Left ventricle myocardium superior (tissue), 1 donor: ENCODE measurements at regions not wholly inside any gene's neighbourhood (a gene's known extent, or its start where the extent isn't known, plus 50 kb on each side); places are given as distances from the start of the nearest gene placed in this dataset.

Experiments
- ATAC-seq: fragments of 200-7000 bp; cut with Tn5 transposase; one replicate; pipeline ENCODE4 v1.9.1; 2020; ENCODE audit warnings: mild to moderate bottlenecking, moderate library complexity
- DNase-seq: peaks from one replicate; pipeline ENCODE4 v3.0.0-alpha.2; 2020
- intact Hi-C: fragments of 100-400 bp; cut with micrococcal nuclease; formaldehyde crosslinking; loops from one replicate; pipeline ENCODE4 v1.11.0; 2022
- donor health status: DM: no; HTN: yes; CAD: no; lungs with severe emphysema.

GRCh38 chr3:160159341-160159740 is 65.9 kb upstream of the C3orf80 start:
- ATAC-seq (no peak), DNase-seq (no peak)
- intact Hi-C loops = no loop called here

GRCh38 chr3:160159806-160160205 is 65.4 kb upstream of the C3orf80 start:
- no peak for DNase-seq
- no peak for ATAC-seq
- intact Hi-C loops = loop anchor here (5.0 kb wide), 1 partner anchor 182 kb away; no protein-coding TSS in a partner anchor

GRCh38 chr3:160161921-160162320 is 63.3 kb upstream of the C3orf80 start:
- DNase-seq (no peak), ATAC-seq (no peak)
- intact Hi-C loops = loop anchor here (5.0 kb wide), 1 partner anchor 180 kb away; no protein-coding TSS in a partner anchor

GRCh38 chr3:160162440-160162839 is 62.8 kb upstream of the C3orf80 start:
- intact Hi-C loops = loop anchor here (5.0 kb wide), 1 partner anchor 180 kb away; no protein-coding TSS in a partner anchor
- no peak for ATAC-seq
- no peak for DNase-seq

- intact Hi-C loops = loop anchor here (5.0 kb wide), 1 partner anchor 179 kb away; no protein-coding TSS in a partner anchor
- ATAC-seq = no peak
Observed at GRCh38 chr3:160163229-160163878, 61.9 kb upstream of the C3orf80 start.

GRCh38 chr3:160168246-160168645 is 57.0 kb upstream of the C3orf80 start:
- intact Hi-C loops = no loop called here
- ATAC-seq = no peak
- no peak for DNase-seq

More at GRCh38 chr3:160163229-160163878, 61.9 kb upstream of the C3orf80 start:
- DNase-seq = no peak

GRCh38 chr3:160169139-160169976 is 55.9 kb upstream of the C3orf80 start:
- ATAC-seq (no peak), DNase-seq (no peak)
- intact Hi-C loops = no loop called here

GRCh38 chr3:160170409-160171370 is 54.5 kb upstream of the C3orf80 start:
- ATAC-seq = no peak
- no peak for DNase-seq
- intact Hi-C loops = no loop called here

GRCh38 chr3:160171813-160172212 is 53.4 kb upstream of the C3orf80 start:
- ATAC-seq = no peak
- intact Hi-C loops = no loop called here
- no peak for DNase-seq

GRCh38 chr3:160174621-160175020 is 50.6 kb upstream of the C3orf80 start:
- DNase-seq (no peak), ATAC-seq (no peak)
- intact Hi-C loops = no loop called here
